ENCODE measurements at regions not wholly inside any gene's neighbourhood (a gene's known extent, or its start where the extent isn't known, plus 50 kb on each side); places are given as distances from the start of the nearest gene placed in this dataset.

- intact Hi-C loops (cut with DNase I; ENCODE audit: low total_unique reads), result no loop called here
These were observed 188.7 kb upstream of the NRXN1 start for GRCh38 chr2:51220606-51221005.

DNA sequence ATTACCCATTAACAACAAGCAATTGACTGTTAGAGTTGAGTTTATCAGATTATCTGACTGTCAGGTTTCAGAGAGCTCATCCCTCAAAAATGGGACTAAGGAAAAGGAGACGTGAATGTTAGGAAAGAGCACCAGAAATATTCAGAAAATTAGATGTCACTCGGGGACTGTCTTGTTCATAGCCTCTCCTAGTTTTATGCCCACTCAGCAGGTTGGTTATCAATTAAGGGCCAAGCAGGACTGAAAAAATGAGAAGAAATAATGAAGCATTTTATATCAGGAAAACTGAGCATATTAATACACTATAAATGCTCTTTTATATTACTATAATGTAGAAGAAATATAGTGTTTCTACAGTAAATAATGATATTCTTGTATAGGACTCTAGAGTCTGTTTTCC is 188.1 kb upstream of the NRXN1 start:
- Histone ChIP-seq H3K9me3 (no peaks in the 10 kb centered on the region), H3K36me3 (no peaks in the 10 kb centered on the region), H3K27ac (no peak overlapping the region), H3K4me1 (no peaks in the 10 kb centered on the region), H3K4me3 (no peak overlapping the region), H3K27me3 (no peaks in the 10 kb centered on the region)
- no peak for DNase-seq
- intact Hi-C loops (cut with DNase I; ENCODE audit: low total_unique reads), result no loop called here
- no peak for TF ChIP-seq CTCF (IDR thresholded peaks at IDR 0.05)

More at GRCh38 chr2:51220606-51221005, 188.7 kb upstream of the NRXN1 start:
- H3K4me3 ChIP-seq, result no peak overlapping the region
- no peak for TF ChIP-seq CTCF (IDR thresholded peaks at IDR 0.05)
- H3K9me3 ChIP-seq, result no peaks in the 10 kb centered on the region
- no peaks in the 10 kb centered on the region for H3K36me3 ChIP-seq
- H3K4me1 ChIP-seq, result no peaks in the 10 kb centered on the region
- H3K27me3 ChIP-seq, result no peaks in the 10 kb centered on the region
- no peak for DNase-seq
- H3K27ac ChIP-seq, result no peak overlapping the region

DNA sequence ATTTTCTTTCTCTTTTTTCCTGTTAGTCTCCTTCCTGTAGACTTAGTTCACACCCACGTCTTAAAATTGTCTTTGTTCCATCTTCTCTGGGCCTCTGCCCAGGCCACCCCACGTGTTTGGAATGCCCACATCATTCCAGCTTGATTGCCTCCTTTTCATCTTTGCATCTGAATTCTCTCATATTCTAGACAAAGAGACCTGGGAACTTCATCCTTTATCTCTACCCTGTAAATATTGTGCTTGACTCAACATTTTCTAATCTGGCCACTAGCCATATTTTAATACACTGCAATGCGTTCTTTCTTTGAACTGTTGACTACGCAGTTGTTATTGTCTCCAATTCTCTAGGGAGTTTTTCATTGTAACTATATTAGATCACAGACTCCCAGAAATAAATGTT is 187.5 kb upstream of the NRXN1 start:
- Histone ChIP-seq H3K4me1 (no peaks in the 10 kb centered on the region), H3K27ac (no peak overlapping the region), H3K4me3 (no peak overlapping the region), H3K9me3 (no peaks in the 10 kb centered on the region), H3K27me3 (no peaks in the 10 kb centered on the region), H3K36me3 (no peaks in the 10 kb centered on the region)
- intact Hi-C loops (cut with DNase I; ENCODE audit: low total_unique reads), result no loop called here
- no peak for TF ChIP-seq CTCF (IDR thresholded peaks at IDR 0.05)
- no peak for DNase-seq

DNA sequence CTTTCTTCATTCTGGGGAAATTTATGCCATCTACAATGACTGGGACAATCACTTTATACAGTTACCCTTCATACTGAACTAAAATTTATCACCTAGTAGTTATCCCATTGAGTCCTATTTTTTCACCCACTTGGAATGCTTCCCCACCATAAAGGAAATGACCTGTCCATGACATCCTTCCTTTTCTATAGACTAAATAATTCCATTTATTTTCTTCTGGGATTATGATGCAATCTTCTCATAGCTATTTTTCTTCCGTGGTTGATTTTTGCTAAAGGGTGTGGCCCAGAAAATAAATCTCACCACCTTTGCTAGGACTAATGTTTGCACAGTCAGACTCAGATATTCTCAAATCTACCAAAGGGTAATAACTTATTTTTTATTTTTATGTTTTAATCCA is 186.1 kb upstream of the NRXN1 start:
- H3K4me1 ChIP-seq, result no peaks in the 10 kb centered on the region
- no peak overlapping the region for H3K27ac ChIP-seq
- H3K27me3 ChIP-seq, result no peaks in the 10 kb centered on the region
- no peak for TF ChIP-seq CTCF (IDR thresholded peaks at IDR 0.05)
- intact Hi-C loops (cut with DNase I; ENCODE audit: low total_unique reads), result no loop called here
- no peak for DNase-seq
- no peak overlapping the region for H3K4me3 ChIP-seq
- no peaks in the 10 kb centered on the region for H3K9me3 ChIP-seq
- H3K36me3 ChIP-seq, result no peaks in the 10 kb centered on the region

GRCh38 chr2:51213826-51214225 is 181.9 kb upstream of the NRXN1 start:
- DNase-seq, result no peak
- no peak overlapping the region for H3K27ac ChIP-seq
- H3K4me1 ChIP-seq, result no peaks in the 10 kb centered on the region
- no peak overlapping the region for H3K4me3 ChIP-seq
- H3K27me3 ChIP-seq, result no peaks in the 10 kb centered on the region
- no peaks in the 10 kb centered on the region for H3K9me3 ChIP-seq
- intact Hi-C loops (cut with DNase I; ENCODE audit: low total_unique reads), result no loop called here
- TF ChIP-seq CTCF (IDR thresholded peaks at IDR 0.05), result no peak
- no peaks in the 10 kb centered on the region for H3K36me3 ChIP-seq

GRCh38 chr2:51212374-51212773 is 180.4 kb upstream of the NRXN1 start:
- no peak overlapping the region for H3K27ac ChIP-seq
- no peak overlapping the region for H3K4me3 ChIP-seq
- no peaks in the 10 kb centered on the region for H3K27me3 ChIP-seq
- H3K4me1 ChIP-seq, result no peaks in the 10 kb centered on the region
- no peaks in the 10 kb centered on the region for H3K9me3 ChIP-seq
- no peak for TF ChIP-seq CTCF (IDR thresholded peaks at IDR 0.05)
- DNase-seq, result no peak
- no peaks in the 10 kb centered on the region for H3K36me3 ChIP-seq
- intact Hi-C loops (cut with DNase I; ENCODE audit: low total_unique reads), result no loop called here
